ENCODE measurements at regions not wholly inside any gene's neighbourhood (a gene's known extent, or its start where the extent isn't known, plus 50 kb on each side); places are given as distances from the start of the nearest gene placed in this dataset.

DNA sequence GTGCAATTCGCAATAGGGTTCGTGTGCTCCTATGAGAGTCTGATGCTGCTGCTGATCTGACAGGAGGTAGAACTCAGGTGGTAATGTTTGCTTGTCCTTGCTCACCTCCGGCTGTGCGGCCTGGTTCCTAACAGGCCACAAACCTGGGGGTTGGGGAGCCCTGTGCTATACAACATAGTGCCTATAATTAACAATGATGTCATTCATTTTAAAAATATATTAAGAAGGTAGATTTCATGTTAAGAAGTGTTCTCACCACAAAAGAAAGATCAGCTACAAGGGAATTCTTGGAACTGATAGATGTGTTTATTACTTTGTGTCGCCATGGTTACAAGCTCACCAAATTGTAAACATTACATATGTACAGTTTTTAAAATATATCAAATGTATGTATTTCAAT is 200.5 kb downstream of the GRB14 start:
- Histone ChIP-seq H3K4me1 (ENCODE audit: control insufficient read depth in 1 of 2, insufficient read depth in 2 of 2, low read depth in 1 of 2, low read length in 1 of 2) (no peaks in the 10 kb centered on the region), H3K9me2 (no peaks in the 10 kb centered on the region), H3K27me3 (ENCODE audit: insufficient read depth) (no peaks in the 10 kb centered on the region), H3K9ac (no peak overlapping the region), H4K20me1 (ENCODE audit: insufficient read depth) (no peaks in the 10 kb centered on the region), H2AFZ (ENCODE audit: low read depth) (no peak overlapping the region), H3F3A (replicated peaks; ENCODE audit: insufficient read depth) (no peaks in the 10 kb centered on the region), H3K9me3 (no peaks in the 10 kb centered on the region), H3K36me3 (replicated peaks in 1 of 2; ENCODE audit: control insufficient read depth in 1 of 2, insufficient read depth in 2 of 2, low read length in 1 of 2) (no peaks in the 10 kb centered on the region), H3K79me2 (ENCODE audit: insufficient read depth) (no peaks in the 10 kb centered on the region), H3K4me3 (ENCODE audit: low read depth in 2 of 2, low read length in 1 of 2) (no peak overlapping the region), H3K4me2 (no peak overlapping the region), H3K27ac (ENCODE audit: low read depth in 2 of 2, low read length in 1 of 2) (no peak overlapping the region)
- CTCF ChIA-PET: interaction anchor here (1.1 kb wide), 1 partner anchor 11 kb away, joined by 3 read pairs; no protein-coding TSS in a partner anchor
- POLR2A ChIA-PET: no interaction called here
- DNase-seq: no peak
- WGBS (ENCODE audit: low lambda C conversion rate): 78% methylated on average over 5 of the region's 5 CpGs
- TF ChIP-seq, protein P1, sequence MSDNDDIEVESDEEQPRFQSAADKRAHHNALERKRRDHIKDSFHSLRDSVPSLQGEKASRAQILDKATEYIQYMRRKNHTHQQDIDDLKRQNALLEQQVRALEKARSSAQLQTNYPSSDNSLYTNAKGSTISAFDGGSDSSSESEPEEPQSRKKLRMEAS (IDR thresholded peaks at IDR 0.05; ENCODE audit: low read depth): no peak
- TF ChIP-seq SMC3 (IDR thresholded peaks at IDR 0.05; ENCODE audit: low read depth, low read length): no peak
- TF ChIP-seq RAD21 (IDR thresholded peaks at IDR 0.05; ENCODE audit: low read length): no peak
- TF ChIP-seq TCF12 (IDR thresholded peaks at IDR 0.05): no peak
- no peak for TF ChIP-seq TAF1 (IDR thresholded peaks at IDR 0.05; ENCODE audit: borderline replicate concordance, low read depth, low read length)
- TF ChIP-seq FOXM1 (IDR thresholded peaks at IDR 0.05; ENCODE audit: low read depth): no peak
- TF ChIP-seq NRF1 (IDR thresholded peaks at IDR 0.05; ENCODE audit: low read depth, low read length): no peak
- TF ChIP-seq, protein P2, sequence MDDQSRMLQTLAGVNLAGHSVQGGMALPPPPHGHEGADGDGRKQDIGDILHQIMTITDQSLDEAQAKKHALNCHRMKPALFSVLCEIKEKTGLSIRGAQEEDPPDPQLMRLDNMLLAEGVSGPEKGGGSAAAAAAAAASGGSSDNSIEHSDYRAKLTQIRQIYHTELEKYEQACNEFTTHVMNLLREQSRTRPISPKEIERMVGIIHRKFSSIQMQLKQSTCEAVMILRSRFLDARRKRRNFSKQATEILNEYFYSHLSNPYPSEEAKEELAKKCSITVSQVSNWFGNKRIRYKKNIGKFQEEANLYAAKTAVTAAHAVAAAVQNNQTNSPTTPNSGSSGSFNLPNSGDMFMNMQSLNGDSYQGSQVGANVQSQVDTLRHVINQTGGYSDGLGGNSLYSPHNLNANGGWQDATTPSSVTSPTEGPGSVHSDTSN (IDR thresholded peaks at IDR 0.05): no peak
- TF ChIP-seq FOSL2 (IDR thresholded peaks at IDR 0.05; ENCODE audit: borderline replicate concordance, low read depth): no peak
- no peak for TF ChIP-seq RCOR1 (IDR thresholded peaks at IDR 0.05; ENCODE audit: low read length)
- no peak for TF ChIP-seq CTCF (IDR thresholded peaks at IDR 0.05)
- TF ChIP-seq ELF1 (IDR thresholded peaks at IDR 0.05): no peak
- TF ChIP-seq RXRA (IDR thresholded peaks at IDR 0.05; ENCODE audit: borderline replicate concordance, low read depth): no peak
- no peak for TF ChIP-seq EZH2phosphoT487 (IDR thresholded peaks at IDR 0.05; ENCODE audit: borderline replicate concordance, low read depth)
- no peak for TF ChIP-seq TEAD4 (IDR thresholded peaks at IDR 0.05; ENCODE audit: borderline replicate concordance, insufficient read depth)
- TF ChIP-seq USF1 (IDR thresholded peaks at IDR 0.05; ENCODE audit: borderline replicate concordance, low read depth): no peak
- no peak for TF ChIP-seq MXI1 (IDR thresholded peaks at IDR 0.05; ENCODE audit: low read depth, low read length)

All from SK-N-SH (cell line).